Ascending aorta (tissue), 2 donors: ENCODE measurements at regions not wholly inside any gene's neighbourhood (a gene's known extent, or its start where the extent isn't known, plus 50 kb on each side); places are given as distances from the start of the nearest gene placed in this dataset.

ENCODE experiments used
- DNase-seq, 2 donors: peaks; one replicate each; pipeline ENCODE4 v3.0.0-alpha.2; 2019; ENCODE audit warnings: low spot score in 2 of 2
- H3K27ac ChIP-seq, 2 donors: fragments of 200-600 bp; sonication (generic); one replicate each; pipeline ENCODE4 v1.5.1; 2016 to 2017; ENCODE audit warnings: mild to moderate bottlenecking in 1 of 2
- H3K27me3 ChIP-seq: fragments of 200-600 bp; sonication (generic); one replicate; pipeline ENCODE4 v1.5.1; 2017
- H3K36me3 ChIP-seq, 2 donors: fragments of 200-600 bp; sonication (generic); one replicate each; pipeline ENCODE4 v1.5.1; 2016
- H3K4me1 ChIP-seq, 2 donors: fragments of 200-600 bp; sonication (generic); one replicate each; pipeline ENCODE4 v1.5.1; 2016 to 2017; ENCODE audit warnings: mild to moderate bottlenecking in 1 of 2
- H3K4me3 ChIP-seq, 2 donors: fragments of 200-600 bp; sonication (generic); one replicate each; pipeline ENCODE4 v1.5.1; 2016 to 2017; ENCODE audit warnings: mild to moderate bottlenecking in 1 of 2
- H3K9me3 ChIP-seq, 2 donors: fragments of 200-600 bp; sonication (generic); one replicate each; pipeline ENCODE4 v1.5.1; 2016
- CTCF ChIP-seq, 3 experiments: fragments of 200-600 bp in 2 of 3; fragments of 450-650 bp in 1 of 3; sonication (generic) in 2 of 3; IDR thresholded peaks; one replicate each; pipeline ENCODE4 v1.5.1; 2016 to 2019; ENCODE audit warnings: antibody characterized with exemption in 3 of 3, mild to moderate bottlenecking in 1 of 3, moderate library complexity in 1 of 3
- intact Hi-C: fragments of 100-400 bp; cut with DNase I; formaldehyde crosslinking; loops from one replicate; pipeline ENCODE4 v1.15.1; 2023

- intact Hi-C loops: no loop called here
- TF ChIP-seq CTCF (IDR thresholded peaks at IDR 0.05): no peak
- no peak overlapping the region for H3K4me3 ChIP-seq
Measured at GRCh38 chr5:7317751-7318150, 78.2 kb upstream of the ADCY2 start.

GRCh38 chr5:7320701-7321301 is 75.1 kb upstream of the ADCY2 start:
- H3K9me3 ChIP-seq: no peaks in the 10 kb centered on the region
- intact Hi-C loops: no loop called here
- no peak for TF ChIP-seq CTCF (IDR thresholded peaks at IDR 0.05)

More at GRCh38 chr5:7317751-7318150, 78.2 kb upstream of the ADCY2 start:
- no peak for DNase-seq
- Histone ChIP-seq H3K36me3 (no peaks in the 10 kb centered on the region), H3K9me3 (no peaks in the 10 kb centered on the region), H3K27ac (no peak overlapping the region), H3K27me3 (no peaks in the 10 kb centered on the region), H3K4me1 (no peaks in the 10 kb centered on the region)

GRCh38 chr5:7321724-7322123 is 74.2 kb upstream of the ADCY2 start:
- H3K4me1 ChIP-seq: no peaks in the 10 kb centered on the region
- H3K9me3 ChIP-seq: no peaks in the 10 kb centered on the region
- TF ChIP-seq CTCF (IDR thresholded peaks at IDR 0.05): no peak
- intact Hi-C loops: no loop called here
- DNase-seq: no peak
- H3K4me3 ChIP-seq: no peak overlapping the region
- no peak overlapping the region for H3K27ac ChIP-seq
- no peaks in the 10 kb centered on the region for H3K27me3 ChIP-seq
- no peaks in the 10 kb centered on the region for H3K36me3 ChIP-seq

More at GRCh38 chr5:7320701-7321301, 75.1 kb upstream of the ADCY2 start:
- Histone ChIP-seq H3K4me1 (no peaks in the 10 kb centered on the region), H3K27ac (no peak overlapping the region), H3K27me3 (no peaks in the 10 kb centered on the region), H3K4me3 (no peak overlapping the region), H3K36me3 (no peaks in the 10 kb centered on the region)
- DNase-seq: no peak

- H3K27ac ChIP-seq: no peak overlapping the region
- intact Hi-C loops: no loop called here
- H3K36me3 ChIP-seq: no peaks in the 10 kb centered on the region
- H3K4me3 ChIP-seq: no peak overlapping the region
- no peak for TF ChIP-seq CTCF (IDR thresholded peaks at IDR 0.05)
- H3K4me1 ChIP-seq: no peaks in the 10 kb centered on the region
- DNase-seq: no peak
- H3K27me3 ChIP-seq: no peaks in the 10 kb centered on the region
- no peaks in the 10 kb centered on the region for H3K9me3 ChIP-seq
Measured at GRCh38 chr5:7324919-7325318, 71.0 kb upstream of the ADCY2 start.

- intact Hi-C loops: no loop called here
- H3K9me3 ChIP-seq: no peaks in the 10 kb centered on the region
- H3K27me3 ChIP-seq: no peaks in the 10 kb centered on the region
- no peak for TF ChIP-seq CTCF (IDR thresholded peaks at IDR 0.05)
- H3K4me1 ChIP-seq: no peaks in the 10 kb centered on the region
- no peak for DNase-seq
- no peaks in the 10 kb centered on the region for H3K36me3 ChIP-seq
- H3K27ac ChIP-seq: no peak overlapping the region
- no peak overlapping the region for H3K4me3 ChIP-seq
Measured at GRCh38 chr5:7325975-7326913, 69.7 kb upstream of the ADCY2 start.
